ENCODE measurements at regions not wholly inside any gene's neighbourhood (a gene's known extent, or its start where the extent isn't known, plus 50 kb on each side); places are given as distances from the start of the nearest gene placed in this dataset.

- H3K4me1 Mint-ChIP-seq = peaks cover 37% of the 10 kb centered on the region
- no peak for DNase-seq (ENCODE audit: low read depth, low spot score)
- no peak overlapping the region for H3K4me3 Mint-ChIP-seq
- H3K9me3 Mint-ChIP-seq = peaks cover 2% of the 10 kb centered on the region
- no peak overlapping the region for H3K27ac Mint-ChIP-seq (ENCODE audit: unreplicated experiment)
- H3K36me3 Mint-ChIP-seq (ENCODE audit: low read depth) = no peaks in the 10 kb centered on the region
- no peak for TF ChIP-seq CTCF (conservative IDR thresholded peaks at IDR 0.05)
- H3K27me3 Mint-ChIP-seq (ENCODE audit: low read depth) = no peaks in the 10 kb centered on the region
Measured at GRCh38 chr22:27046086-27046485, 388.7 kb downstream of the MIAT start.

- Mint-ChIP-seq H3K36me3 (ENCODE audit: low read depth) (no peaks in the 10 kb centered on the region), H3K4me3 (no peak overlapping the region), H3K27ac (ENCODE audit: unreplicated experiment) (no peak overlapping the region), H3K27me3 (ENCODE audit: low read depth) (no peaks in the 10 kb centered on the region), H3K9me3 (peaks cover 2% of the 10 kb centered on the region), H3K4me1 (peaks cover 36% of the 10 kb centered on the region)
- no peak for TF ChIP-seq CTCF (conservative IDR thresholded peaks at IDR 0.05)
- DNase-seq (ENCODE audit: low read depth, low spot score) = no peak
Measured at GRCh38 chr22:27046603-27047002, 389.2 kb downstream of the MIAT start.

GRCh38 chr22:27050771-27051170 lies 393.4 kb downstream of the MIAT start:
- H3K27me3 Mint-ChIP-seq (ENCODE audit: low read depth) = no peaks in the 10 kb centered on the region
- H3K36me3 Mint-ChIP-seq (ENCODE audit: low read depth) = no peaks in the 10 kb centered on the region
- DNase-seq (ENCODE audit: low read depth, low spot score) = no peak
- H3K4me3 Mint-ChIP-seq = no peak overlapping the region
- H3K9me3 Mint-ChIP-seq = peaks cover 2% of the 10 kb centered on the region
- peaks cover 2% of the 10 kb centered on the region for H3K4me1 Mint-ChIP-seq
- no peak for TF ChIP-seq CTCF (conservative IDR thresholded peaks at IDR 0.05)
- no peak overlapping the region for H3K27ac Mint-ChIP-seq (ENCODE audit: unreplicated experiment)

GRCh38 chr22:27051407-27051806 lies 394.0 kb downstream of the MIAT start:
- Mint-ChIP-seq H3K4me3 (no peak overlapping the region), H3K36me3 (ENCODE audit: low read depth) (no peaks in the 10 kb centered on the region), H3K27ac (ENCODE audit: unreplicated experiment) (no peak overlapping the region), H3K4me1 (no peaks in the 10 kb centered on the region), H3K9me3 (peaks cover 2% of the 10 kb centered on the region), H3K27me3 (ENCODE audit: low read depth) (no peaks in the 10 kb centered on the region)
- TF ChIP-seq CTCF (conservative IDR thresholded peaks at IDR 0.05) = no peak
- DNase-seq (ENCODE audit: low read depth, low spot score) = no peak

GRCh38 chr22:27057717-27058116 lies 400.3 kb downstream of the MIAT start:
- TF ChIP-seq CTCF (conservative IDR thresholded peaks at IDR 0.05) = no peak
- H3K27ac Mint-ChIP-seq (ENCODE audit: unreplicated experiment) = no peak overlapping the region
- no peaks in the 10 kb centered on the region for H3K9me3 Mint-ChIP-seq
- H3K27me3 Mint-ChIP-seq (ENCODE audit: low read depth) = no peaks in the 10 kb centered on the region
- H3K36me3 Mint-ChIP-seq (ENCODE audit: low read depth) = no peaks in the 10 kb centered on the region
- H3K4me1 Mint-ChIP-seq = peaks cover 10% of the 10 kb centered on the region
- no peak overlapping the region for H3K4me3 Mint-ChIP-seq
- DNase-seq (ENCODE audit: low read depth, low spot score) = no peak

- Mint-ChIP-seq H3K27me3 (ENCODE audit: low read depth) (no peaks in the 10 kb centered on the region), H3K9me3 (no peaks in the 10 kb centered on the region), H3K36me3 (ENCODE audit: low read depth) (no peaks in the 10 kb centered on the region), H3K27ac (ENCODE audit: unreplicated experiment) (peak overlapping the region; percentile 16), H3K4me1 (peaks cover 33% of the 10 kb centered on the region), H3K4me3 (no peak overlapping the region)
- no peak for DNase-seq (ENCODE audit: low read depth, low spot score)
- TF ChIP-seq CTCF (conservative IDR thresholded peaks at IDR 0.05) = no peak
Measured at GRCh38 chr22:27060190-27060589, 402.8 kb downstream of the MIAT start.
